NCI-H2029 (cell line): ENCODE measurements at regions not wholly inside any gene's neighbourhood (a gene's known extent, or its start where the extent isn't known, plus 50 kb on each side); places are given as distances from the start of the nearest gene placed in this dataset.
A peak's percentile ranks its signal among the peaks of the same experiment; 100 is the strongest.
"Not testable (repeated sequence)": the region's sequence is repeated elsewhere in the genome, so short reads cannot be mapped to it uniquely, and the experiment has no call there.

Experiments used
- DNase-seq: peaks from one replicate; lab custom pipeline; 2025; lab: John Stamatoyannopoulos, UW

DNA sequence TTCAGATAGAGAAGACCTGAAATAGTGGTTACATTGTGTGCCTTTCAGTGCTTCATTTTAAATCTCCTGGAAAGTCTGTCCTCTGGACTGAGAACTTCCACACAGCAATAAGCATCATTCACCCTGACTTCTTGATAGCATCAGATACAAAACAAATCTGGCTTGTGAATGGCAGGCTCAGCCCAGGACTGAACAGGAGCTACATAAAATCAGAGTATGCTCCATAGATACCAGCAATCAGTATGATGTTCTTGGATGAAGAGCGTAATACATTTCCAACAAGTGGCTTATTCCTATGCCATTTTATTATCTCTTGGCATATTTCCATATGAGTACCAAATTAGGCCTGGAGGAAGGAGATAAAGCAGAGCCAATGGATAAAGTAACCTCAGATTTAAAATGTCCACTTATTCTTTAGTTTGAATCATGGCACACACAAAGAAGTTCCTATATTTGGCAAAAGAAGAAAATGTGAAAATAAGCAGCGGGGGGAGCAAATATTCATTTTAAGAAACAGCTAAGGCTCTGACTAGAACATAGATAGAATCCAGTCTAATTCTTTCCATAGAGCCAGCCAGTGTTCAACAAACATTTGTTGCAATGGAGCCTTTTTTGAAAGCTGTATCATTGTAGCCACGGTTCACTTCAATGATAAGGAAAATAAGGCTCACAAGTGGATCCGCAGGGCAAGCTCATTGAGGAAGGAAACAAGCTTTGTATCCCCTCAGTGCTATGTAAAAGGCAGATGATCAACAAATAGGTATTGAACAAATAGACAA, 230.8 kb upstream of the CHAC2 start:
- no peak for DNase-seq

DNA sequence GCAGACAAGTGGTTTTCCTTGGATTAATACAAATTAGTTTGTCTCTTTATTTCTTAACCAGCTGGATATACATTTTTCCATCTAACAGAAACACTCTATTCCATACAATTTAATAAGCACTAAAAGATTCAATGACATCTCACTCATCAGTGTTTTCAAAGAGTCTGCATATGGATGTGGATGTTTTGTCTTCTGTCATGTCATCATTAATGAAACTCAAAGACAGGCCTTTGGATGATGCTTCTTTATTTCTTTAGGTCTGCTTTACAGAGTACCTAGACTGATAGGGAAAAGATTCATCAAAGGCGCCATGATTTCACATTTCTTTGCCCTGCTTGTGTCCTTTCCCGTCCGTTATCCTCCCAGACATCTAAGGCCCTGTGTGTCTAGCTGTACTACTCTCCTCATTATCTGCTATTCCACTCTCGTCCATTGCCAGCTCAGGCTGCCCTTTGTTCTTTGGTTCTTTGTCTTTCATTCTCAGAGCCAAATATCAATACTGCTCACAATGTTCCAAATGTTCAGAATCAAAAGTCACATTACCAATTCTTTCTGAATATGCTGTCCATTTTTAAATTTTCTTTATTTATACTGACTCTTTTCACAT, 232.3 kb upstream of the CHAC2 start:
- no peak for DNase-seq

DNA sequence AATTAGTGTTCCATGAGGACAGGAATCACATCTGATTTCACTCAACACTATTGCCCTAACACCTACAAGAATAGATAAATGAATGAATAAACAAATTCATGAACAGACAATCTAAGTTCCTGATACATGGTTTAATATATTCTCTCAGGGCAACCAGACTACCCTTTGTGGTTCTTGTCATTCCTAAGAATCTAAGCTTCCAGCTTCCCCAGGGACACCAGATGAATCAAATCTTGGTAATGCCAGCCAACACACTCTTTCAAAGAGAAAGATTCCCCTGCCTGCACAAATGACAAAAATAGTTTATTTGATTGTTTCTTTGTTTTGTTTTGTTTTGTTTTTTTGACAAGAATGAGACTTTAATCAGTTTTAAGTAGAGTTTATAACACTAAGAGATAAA, 237.5 kb upstream of the CHAC2 start:
- DNase-seq: no peak

DNA sequence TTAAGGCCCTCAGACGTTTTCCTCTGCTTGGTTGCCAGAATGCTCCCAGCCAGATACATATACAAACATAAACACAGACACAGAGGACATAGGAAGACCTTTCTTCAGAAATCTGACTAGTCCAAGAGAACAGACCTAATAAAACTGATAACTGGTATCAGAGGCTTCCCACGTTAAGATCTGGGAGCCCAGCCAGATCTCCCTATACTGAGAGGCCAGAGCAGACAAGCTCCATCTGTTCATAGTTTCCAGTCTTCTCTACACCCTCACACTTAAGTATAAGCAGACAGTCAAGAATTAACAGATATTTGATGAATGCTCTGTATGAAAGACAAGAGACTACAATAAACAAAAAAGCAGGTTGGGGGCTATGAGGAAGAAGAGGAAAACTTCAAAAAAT, 240.5 kb upstream of the CHAC2 start:
- no peak for DNase-seq

DNA sequence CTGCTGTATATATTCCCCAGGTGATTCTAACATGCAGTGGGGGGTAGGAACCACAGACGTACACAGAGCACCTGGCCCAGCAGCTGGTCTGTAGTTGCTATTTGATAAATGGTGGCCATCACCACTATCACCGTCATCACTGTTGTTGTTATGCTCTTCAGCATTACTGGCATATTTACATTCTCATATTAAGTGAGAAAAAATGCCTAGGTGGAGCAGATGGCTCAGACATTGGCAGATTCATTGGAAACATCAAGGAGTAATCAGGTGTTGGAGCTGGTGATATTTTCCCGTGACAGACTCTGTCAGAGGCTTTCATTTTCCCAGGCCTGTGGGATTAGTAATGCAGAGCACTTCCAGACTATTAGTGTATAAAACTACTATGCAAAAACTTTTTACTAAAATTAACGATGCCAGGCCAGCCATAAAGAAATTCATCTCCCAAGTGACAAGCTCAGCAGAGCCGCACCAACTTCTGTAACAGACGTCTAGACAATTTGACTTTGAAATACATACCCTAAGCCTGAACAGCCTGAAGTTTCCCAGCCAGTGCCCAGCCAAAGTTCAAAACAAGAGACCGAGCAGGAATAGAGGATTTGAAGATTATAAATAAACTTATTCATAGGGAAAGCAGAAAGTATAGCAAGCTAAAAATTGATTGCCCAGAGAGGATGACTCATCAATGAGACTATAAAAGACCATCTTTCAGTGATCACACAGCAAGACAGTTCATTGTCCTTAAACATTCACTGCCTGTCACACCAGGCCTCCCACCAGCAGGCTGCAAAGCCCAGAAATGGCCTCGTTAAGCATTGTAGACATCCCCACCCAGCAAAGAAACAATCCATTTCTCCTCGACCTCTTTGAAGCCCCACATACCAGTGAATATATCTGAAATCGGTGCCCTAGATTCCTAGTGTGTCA, 247.4 kb upstream of the CHAC2 start:
- peak; percentile 60 for DNase-seq

DNA sequence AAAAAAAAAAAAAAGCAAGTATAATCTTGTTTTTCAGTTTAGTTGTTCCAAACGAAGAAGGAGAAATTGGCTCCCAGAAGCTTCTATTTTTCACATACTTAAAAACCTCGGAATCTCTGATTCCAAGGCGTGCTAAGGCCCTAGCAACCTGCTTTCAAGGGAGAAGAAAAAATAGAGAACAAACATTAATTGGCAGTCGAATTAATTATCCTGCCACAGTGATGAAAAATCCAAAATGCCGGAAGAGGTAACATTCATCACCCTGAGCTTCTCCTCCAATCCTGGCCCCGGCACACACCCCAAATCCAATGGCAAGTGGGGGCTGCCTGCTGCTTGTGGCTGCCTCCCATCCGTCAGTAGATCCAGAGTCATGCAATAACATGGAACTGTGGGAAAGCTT, 250.2 kb upstream of the CHAC2 start:
- DNase-seq: no peak

DNA sequence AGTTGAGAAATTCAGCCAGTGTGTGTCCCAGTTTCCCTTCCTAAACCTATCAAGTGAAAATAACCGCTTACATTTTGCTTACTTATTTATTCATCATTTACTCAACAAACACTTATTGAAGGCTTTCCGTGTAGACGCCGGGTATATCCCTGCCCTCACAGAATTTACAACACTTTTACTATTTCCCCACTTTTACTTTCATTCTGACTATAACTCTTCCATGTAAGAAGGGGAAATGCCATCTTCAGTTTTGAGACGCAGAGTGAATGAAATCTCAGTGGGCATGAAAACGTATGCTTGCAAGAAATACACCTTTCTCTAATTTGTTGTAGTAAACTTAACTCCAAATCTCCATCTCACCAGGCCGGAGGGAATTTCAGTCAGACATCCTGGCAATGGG, 251.0 kb upstream of the CHAC2 start:
- DNase-seq: no peak

DNA sequence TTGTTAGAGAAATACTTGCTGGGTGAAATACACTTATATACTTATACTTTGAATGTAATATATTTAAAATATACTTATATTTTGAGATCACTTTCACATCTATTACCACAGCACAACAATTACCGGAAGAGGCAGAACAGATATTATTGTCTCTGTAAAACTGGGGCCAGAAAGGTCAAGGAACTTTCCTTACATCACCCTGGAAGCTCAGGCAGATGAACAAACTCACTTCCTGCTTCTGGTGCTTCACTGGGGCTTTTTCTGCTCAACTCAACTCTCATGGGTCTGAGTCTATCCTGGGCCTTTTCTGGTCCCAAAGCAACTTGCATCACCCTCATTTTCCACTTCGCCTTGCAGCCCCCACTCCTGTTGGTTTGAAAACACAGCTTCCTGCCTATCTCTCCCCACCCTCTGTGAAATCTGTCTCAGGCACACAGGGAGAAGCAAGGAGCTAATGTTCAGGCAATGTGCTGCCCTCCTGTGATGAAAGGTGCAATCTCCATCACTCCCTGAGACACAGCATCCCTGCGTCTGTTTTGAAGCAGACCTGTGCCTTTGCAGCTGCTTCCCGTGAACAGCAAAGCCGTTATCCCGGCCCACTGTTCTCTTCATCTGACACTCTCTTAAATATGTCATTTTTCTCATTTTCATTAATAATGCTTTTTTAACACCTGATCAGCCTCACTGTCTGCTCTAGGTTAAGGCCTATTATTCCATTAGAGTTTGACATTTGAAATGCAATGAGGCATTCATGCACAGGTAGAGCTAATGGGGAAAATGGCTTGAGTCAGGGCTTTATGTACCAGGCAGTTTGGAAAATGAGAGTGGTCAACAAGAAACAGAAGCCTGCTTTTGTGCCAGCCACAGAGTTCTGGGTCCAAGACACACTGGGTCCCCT, 251.9 kb upstream of the CHAC2 start:
- DNase-seq: no peak

DNA sequence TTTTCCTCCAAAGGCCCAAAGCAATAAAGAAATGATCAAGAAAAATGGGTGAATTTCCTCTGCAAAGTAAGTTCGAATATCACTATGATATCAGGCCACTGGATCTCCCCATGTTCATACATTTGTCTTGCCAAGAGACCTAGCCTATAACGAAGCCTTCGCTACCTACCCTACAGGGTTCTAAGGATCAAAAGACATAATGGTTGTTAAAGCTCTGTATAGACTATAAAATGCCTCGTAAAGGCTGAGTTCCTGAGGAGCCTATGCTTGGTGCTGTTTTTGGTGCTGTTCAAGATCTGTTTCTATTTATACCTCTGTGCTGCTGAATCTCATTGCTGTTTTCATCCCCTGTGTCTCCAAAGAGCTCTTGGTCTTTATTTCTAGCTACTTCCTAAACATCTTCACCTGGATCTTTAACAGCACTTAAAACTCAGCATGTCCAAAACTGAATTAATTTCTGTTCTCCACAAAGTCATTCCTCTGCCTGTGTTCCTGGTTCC, 254.4 kb upstream of the CHAC2 start:
- no peak for DNase-seq

DNA sequence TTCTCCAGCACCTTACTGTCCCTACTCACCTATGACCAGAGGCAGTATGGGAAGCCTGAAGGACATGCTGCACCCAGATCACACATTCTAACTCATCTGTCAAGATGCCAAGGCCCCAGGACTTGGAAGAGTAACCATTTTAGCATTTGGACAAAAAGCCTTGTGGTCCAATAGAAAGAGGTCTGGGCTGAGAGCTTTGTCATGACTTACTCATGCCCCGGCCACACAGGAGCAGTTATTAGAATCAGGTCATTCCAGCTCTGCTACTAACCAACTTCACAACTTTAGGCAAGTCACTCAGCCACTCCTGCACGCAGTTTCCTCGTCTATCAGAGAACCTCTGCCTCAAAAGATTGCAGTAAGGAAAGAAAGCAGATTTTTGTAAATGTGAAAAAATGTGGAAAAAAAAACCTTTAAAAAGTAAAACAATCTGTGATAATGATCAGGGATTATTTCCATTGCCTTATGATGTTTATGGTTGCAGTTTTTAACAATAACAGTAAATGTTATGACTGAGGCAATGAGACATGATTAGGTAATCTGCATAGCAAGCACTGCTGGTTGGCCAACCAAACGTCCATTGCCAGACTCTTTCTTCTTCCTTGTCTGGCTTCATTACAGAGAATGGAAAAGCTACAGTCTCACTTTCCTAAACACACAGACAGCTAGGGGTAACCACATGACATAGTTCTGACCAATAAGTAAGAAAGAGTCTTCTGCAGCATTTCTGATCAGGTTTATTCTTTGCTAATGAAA, 255.4 kb upstream of the CHAC2 start:
- no peak for DNase-seq

DNA sequence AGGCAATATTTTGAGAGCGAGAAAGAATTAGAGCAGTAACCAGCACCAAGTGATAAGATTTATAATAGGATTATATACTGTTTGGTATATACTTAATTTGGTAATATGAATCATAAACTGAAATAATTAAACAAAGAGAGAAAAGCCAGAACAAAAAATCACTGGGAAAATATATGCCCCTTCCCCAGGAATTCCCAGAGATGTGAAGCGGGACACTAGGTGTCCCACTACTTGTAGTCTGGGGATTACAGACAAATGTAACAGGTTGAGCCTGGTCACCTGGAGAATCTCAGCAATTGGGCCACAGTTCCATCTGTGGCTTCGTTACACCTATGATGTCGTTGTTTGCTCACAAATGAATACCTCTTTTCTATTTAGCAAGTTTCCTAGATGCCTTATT, 256.1 kb upstream of the CHAC2 start:
- no peak for DNase-seq

DNA sequence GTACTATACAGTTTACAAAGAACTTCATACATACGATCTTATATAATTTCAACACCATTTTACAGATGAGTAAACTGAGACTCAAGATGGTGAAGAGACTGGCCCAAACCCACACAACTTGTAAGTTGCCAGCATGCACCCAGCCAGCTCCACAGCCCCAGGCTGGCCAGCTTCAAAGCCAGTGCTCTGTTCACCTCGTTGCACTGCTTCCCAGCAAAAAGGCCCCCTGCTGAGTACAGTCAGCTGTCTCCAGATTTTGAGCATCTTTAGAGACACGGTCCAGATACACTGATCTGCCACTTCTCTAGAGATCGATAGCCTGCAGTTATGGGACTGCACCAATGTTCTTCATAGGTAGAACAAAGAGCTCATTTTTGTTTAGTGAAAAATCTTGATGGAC, 257.2 kb upstream of the CHAC2 start:
- DNase-seq: no peak

DNA sequence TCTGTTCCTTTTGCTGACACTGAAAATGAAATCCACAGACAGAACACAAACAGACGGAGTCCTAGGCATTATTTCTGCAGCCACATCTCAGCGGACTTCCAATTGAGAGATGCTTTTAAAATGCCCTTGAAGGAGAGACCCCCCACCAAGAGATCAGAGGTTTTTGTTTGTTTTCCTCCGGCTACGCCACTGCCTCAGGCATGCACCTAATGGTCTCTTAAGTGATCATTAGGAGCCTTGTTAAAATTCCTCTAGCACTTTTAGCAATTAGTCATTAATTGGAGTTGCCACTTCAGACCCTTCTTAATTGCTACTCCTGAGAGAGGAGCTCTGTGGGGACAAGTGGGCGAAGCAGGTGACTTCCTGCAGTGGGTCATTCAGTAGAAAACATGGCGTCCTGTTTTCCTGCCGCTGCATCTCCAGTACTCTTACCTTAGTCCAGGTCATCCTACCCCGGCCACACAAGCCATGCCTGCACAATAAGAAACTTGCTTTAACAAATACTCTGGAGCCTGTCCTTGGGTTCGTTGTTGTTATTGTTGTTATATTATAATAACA, 257.7 kb upstream of the CHAC2 start:
- DNase-seq: no peak

DNA sequence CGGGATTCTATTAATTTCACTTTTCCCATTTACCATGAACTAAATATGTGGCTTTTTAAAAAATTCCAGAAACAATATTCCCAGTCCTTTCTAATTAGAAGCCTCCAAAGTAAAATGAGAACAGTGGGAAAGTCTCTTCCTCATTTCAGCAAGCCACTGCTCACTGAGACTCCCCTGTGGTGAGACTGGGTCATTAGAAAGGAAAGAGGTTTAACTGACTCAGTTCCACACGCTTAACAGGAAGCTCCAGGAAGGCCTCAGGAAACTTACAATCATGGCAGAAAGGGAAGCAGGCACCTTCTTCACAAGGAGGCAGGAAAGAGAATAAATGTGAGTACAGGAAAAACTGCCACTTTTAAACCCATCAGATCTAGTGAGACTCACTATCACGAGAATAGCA, 258.9 kb upstream of the CHAC2 start:
- DNase-seq: no peak

DNA sequence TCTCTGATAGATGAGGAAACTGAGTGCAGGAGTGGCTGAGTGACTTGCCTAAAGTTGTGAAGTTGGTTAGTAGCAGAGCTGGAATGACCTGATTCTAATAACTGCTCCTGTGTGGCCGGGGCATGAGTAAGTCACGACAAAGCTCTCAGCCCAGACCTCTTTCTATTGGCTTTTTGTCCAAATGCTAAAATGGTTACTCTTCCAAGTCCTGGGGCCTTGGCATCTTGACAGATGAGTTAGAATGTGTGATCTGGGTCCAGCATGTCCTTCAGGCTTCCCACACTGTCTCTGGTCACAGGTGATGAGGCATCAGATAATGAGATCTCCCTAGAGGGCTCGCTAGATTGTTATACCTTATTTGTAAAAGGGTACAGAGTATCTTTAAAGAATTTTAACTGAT, 260.5 kb upstream of the CHAC2 start:
- not testable (repeated sequence) for DNase-seq

DNA sequence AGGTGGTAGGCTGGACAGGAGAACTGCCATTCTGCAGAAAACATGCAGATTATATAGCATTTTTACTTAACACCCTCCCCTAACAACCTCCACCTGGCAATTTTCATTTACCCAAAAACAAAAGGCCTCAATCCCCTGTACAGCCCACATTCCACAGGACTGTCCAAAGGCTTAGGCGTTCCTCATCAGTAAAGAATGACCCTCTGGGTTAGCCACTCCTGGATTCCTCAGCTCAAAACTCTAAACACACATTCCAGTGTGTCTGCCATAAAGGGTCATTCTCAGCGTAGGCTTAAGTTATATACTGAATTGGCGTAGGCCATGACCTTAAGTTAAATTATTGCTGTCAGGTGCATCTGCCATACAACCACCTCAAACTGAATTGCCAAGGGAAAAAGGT, 261.8 kb upstream of the CHAC2 start:
- DNase-seq: no peak

DNA sequence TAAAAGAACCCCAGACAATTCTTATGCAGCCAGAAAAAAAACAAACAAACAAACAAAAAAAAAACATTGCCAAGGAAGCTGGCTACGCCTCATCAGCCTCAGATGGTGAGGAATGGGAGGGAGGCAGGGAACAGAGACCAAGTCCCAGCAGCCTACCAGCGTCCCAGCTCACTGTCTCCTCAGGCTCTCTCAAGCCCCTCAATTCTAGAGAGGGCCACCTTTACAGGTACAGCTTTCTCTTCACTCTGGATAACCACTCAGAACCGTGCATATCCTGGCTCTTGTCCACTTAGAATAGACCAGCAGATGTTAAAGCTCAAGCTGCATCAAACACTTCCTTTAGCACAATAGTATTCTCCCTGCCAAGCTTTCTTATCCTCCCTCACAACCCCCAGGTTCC, 263.1 kb upstream of the CHAC2 start:
- DNase-seq: no peak

DNA sequence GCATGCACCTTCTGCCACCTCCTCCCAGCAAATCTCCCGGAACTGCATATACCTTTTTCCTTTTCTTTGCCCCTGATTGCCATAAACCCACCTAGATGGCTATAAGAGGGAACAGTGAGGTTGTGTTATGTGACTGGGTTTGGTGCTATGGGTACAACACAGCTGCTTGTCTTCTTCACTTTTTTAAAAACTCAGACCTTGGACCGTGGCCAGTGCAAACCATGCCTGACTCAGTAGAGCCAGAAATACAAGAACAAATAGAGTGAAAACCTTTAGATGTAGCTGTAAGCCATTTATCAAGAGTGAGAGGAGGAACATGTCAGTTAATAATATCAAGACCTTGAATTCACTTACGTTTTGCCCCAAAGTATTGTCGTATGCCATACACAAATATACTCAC, 267.4 kb upstream of the CHAC2 start:
- no peak for DNase-seq

DNA sequence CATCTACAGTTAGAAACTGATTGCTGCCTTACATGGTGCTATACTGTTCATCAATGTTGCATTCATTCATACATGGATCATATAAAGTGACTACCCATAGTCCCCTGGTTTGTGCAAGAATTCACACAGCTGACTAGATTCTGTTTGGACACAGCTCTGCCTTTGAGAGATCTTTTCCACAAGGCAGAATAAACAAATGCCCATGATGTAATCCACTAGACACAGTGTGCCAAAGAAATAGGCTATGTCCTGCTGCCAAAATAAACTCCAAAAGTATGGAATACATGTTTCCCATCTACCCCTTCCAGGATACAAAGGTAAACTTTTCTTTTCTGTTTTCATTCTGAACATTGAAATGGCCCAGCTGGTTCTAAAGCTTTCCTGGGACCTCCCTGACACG, 269.4 kb upstream of the CHAC2 start:
- DNase-seq: peak; percentile 67

DNA sequence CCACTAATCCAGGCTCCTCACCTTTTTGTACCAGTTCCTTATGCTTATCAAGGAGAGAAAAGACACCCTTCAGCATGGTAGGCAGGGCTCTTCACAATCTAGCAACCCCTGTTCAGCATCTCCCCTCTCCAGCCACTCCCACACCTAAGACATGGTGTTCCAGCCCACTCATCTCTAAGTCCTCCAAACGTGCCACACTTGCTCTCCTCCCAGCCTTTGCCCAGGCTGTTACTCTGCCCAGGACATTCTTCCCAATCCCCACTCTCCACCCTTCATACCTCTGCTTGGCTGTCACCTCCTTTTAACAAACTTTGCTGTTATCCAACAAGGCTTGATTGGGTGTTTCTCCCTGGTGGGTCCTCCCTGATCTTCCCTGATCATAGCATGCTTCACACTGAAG, 270.6 kb upstream of the CHAC2 start:
- DNase-seq: no peak

DNA sequence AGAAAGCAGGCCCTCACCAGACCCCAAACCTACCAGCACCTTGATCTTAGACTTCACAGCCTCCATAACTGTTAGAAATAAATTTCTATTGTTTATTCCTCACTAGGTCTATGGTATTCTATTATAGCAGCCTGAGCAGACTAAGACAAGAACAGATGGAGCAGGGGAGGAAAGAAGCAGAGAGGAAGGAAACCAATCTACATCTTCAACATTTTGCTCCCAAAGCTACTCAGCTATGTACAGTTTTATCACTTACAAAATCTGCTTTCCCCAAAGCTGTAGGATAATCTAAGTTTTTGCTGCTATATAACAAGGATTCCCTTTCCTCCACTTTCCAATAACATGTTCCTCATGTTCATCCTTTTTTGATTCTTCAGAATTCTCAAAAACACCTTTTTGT, 274.4 kb upstream of the CHAC2 start:
- DNase-seq: no peak
